ENCODE measurements at regions not wholly inside any gene's neighbourhood (a gene's known extent, or its start where the extent isn't known, plus 50 kb on each side); places are given as distances from the start of the nearest gene placed in this dataset.

DNA sequence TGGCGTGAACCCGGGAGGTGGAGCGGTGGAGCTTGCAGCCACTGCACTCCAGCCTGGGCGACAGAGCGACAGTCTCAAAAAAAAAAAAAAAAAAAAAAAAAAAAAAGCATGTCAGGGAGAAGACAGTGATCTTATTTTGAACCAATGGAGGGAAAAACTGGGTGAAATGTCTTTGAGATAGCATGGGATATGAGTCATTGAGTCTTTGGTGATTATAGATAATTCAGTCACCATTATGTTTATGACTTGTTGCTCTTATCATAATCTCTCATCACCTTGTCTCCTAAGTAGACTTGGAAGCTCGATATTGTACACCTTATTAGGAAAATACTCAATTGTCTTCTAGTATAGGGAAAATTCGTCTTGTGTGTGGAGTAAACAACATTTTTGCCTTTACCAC is 55.1 kb upstream of the KDM4C start:
- TF ChIP-seq, protein P1, sequence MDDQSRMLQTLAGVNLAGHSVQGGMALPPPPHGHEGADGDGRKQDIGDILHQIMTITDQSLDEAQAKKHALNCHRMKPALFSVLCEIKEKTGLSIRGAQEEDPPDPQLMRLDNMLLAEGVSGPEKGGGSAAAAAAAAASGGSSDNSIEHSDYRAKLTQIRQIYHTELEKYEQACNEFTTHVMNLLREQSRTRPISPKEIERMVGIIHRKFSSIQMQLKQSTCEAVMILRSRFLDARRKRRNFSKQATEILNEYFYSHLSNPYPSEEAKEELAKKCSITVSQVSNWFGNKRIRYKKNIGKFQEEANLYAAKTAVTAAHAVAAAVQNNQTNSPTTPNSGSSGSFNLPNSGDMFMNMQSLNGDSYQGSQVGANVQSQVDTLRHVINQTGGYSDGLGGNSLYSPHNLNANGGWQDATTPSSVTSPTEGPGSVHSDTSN (CRISPR knock-in tag; IDR thresholded peaks at IDR 0.05), result no peak
- TF ChIP-seq, protein P2, sequence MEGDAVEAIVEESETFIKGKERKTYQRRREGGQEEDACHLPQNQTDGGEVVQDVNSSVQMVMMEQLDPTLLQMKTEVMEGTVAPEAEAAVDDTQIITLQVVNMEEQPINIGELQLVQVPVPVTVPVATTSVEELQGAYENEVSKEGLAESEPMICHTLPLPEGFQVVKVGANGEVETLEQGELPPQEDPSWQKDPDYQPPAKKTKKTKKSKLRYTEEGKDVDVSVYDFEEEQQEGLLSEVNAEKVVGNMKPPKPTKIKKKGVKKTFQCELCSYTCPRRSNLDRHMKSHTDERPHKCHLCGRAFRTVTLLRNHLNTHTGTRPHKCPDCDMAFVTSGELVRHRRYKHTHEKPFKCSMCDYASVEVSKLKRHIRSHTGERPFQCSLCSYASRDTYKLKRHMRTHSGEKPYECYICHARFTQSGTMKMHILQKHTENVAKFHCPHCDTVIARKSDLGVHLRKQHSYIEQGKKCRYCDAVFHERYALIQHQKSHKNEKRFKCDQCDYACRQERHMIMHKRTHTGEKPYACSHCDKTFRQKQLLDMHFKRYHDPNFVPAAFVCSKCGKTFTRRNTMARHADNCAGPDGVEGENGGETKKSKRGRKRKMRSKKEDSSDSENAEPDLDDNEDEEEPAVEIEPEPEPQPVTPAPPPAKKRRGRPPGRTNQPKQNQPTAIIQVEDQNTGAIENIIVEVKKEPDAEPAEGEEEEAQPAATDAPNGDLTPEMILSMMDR (tag by site-specific recombination; IDR thresholded peaks at IDR 0.05), result no peak
- no peak for TF ChIP-seq ZNF654 (tag by site-specific recombination; IDR thresholded peaks at IDR 0.05; ENCODE audit: low read depth)
- TF ChIP-seq, protein P3, sequence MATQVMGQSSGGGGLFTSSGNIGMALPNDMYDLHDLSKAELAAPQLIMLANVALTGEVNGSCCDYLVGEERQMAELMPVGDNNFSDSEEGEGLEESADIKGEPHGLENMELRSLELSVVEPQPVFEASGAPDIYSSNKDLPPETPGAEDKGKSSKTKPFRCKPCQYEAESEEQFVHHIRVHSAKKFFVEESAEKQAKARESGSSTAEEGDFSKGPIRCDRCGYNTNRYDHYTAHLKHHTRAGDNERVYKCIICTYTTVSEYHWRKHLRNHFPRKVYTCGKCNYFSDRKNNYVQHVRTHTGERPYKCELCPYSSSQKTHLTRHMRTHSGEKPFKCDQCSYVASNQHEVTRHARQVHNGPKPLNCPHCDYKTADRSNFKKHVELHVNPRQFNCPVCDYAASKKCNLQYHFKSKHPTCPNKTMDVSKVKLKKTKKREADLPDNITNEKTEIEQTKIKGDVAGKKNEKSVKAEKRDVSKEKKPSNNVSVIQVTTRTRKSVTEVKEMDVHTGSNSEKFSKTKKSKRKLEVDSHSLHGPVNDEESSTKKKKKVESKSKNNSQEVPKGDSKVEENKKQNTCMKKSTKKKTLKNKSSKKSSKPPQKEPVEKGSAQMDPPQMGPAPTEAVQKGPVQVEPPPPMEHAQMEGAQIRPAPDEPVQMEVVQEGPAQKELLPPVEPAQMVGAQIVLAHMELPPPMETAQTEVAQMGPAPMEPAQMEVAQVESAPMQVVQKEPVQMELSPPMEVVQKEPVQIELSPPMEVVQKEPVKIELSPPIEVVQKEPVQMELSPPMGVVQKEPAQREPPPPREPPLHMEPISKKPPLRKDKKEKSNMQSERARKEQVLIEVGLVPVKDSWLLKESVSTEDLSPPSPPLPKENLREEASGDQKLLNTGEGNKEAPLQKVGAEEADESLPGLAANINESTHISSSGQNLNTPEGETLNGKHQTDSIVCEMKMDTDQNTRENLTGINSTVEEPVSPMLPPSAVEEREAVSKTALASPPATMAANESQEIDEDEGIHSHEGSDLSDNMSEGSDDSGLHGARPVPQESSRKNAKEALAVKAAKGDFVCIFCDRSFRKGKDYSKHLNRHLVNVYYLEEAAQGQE (tag by site-specific recombination; IDR thresholded peaks at IDR 0.05), result no peak
- TF ChIP-seq, protein P4, sequence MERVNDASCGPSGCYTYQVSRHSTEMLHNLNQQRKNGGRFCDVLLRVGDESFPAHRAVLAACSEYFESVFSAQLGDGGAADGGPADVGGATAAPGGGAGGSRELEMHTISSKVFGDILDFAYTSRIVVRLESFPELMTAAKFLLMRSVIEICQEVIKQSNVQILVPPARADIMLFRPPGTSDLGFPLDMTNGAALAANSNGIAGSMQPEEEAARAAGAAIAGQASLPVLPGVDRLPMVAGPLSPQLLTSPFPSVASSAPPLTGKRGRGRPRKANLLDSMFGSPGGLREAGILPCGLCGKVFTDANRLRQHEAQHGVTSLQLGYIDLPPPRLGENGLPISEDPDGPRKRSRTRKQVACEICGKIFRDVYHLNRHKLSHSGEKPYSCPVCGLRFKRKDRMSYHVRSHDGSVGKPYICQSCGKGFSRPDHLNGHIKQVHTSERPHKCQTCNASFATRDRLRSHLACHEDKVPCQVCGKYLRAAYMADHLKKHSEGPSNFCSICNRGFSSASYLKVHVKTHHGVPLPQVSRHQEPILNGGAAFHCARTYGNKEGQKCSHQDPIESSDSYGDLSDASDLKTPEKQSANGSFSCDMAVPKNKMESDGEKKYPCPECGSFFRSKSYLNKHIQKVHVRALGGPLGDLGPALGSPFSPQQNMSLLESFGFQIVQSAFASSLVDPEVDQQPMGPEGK (tag by site-specific recombination; IDR thresholded peaks at IDR 0.05), result no peak
- no peak for TF ChIP-seq ZSCAN16 (tag by site-specific recombination; IDR thresholded peaks at IDR 0.05)
- no peak for TF ChIP-seq MYNN (tag by site-specific recombination; IDR thresholded peaks at IDR 0.05; ENCODE audit: borderline replicate concordance)
- TF ChIP-seq ZBTB8A (tag by site-specific recombination; IDR thresholded peaks at IDR 0.05), result no peak
- TF ChIP-seq ZNF510 (tag by site-specific recombination; IDR thresholded peaks at IDR 0.05; ENCODE audit: insufficient replicate concordance), result no peak
- no peak for TF ChIP-seq ZNF10 (tag by site-specific recombination; IDR thresholded peaks at IDR 0.05)
- TF ChIP-seq, protein P5, sequence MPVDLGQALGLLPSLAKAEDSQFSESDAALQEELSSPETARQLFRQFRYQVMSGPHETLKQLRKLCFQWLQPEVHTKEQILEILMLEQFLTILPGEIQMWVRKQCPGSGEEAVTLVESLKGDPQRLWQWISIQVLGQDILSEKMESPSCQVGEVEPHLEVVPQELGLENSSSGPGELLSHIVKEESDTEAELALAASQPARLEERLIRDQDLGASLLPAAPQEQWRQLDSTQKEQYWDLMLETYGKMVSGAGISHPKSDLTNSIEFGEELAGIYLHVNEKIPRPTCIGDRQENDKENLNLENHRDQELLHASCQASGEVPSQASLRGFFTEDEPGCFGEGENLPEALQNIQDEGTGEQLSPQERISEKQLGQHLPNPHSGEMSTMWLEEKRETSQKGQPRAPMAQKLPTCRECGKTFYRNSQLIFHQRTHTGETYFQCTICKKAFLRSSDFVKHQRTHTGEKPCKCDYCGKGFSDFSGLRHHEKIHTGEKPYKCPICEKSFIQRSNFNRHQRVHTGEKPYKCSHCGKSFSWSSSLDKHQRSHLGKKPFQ (tag by site-specific recombination; IDR thresholded peaks at IDR 0.05), result no peak

Data from HEK293 (cell line).